Heart left ventricle (tissue), 13 donors: ENCODE measurements at regions not wholly inside any gene's neighbourhood (a gene's known extent, or its start where the extent isn't known, plus 50 kb on each side); places are given as distances from the start of the nearest gene placed in this dataset.

Experiments used
- CTCF ChIP-seq, 12 donors: fragments of 200-600 bp; sonication (generic) in 4 of 12; IDR thresholded peaks; one replicate each; pipeline versions ENCODE4 v1.5.0 to v1.8.0; 2018 to 2022; ENCODE audit warnings: antibody characterized with exemption in 12 of 12, mild to moderate bottlenecking in 5 of 12
- POLR2A ChIP-seq, 2 donors: fragments of 450-650 bp; IDR thresholded peaks; one replicate each; pipeline ENCODE4 v1.6.1; 2017; ENCODE audit warnings: antibody characterized with exemption in 2 of 2, mild to moderate bottlenecking in 2 of 2, moderate library complexity in 2 of 2
- donor health status: ischemic (EF 13 %, LVEDD 7.1; RV severe dilation, severe dysfunction).
- donor health status: DM: no; HTN: yes; CAD: no.
- donor health status: DM: no; HTN: no; CAD: no.
- donor health status: ischemic (EF 25% LVEDD 6.9; RV normal size, moderate dysfunction).
- donor health status: ischemic (EF 25% LVEDD 5.7; RV mildly dilated, moderate dysfunction).
- donor health status: ischemic (EF 35%, LVEDD 5.7; RV mildly dilated, moderate dysfunction).
- donor health status: nonischemic (EF 11% LVEDD 7.7; RV severe dilation, severe dysfunction).
- donor health status: DM: yes; HTN: yes; CAD: no.
- donor health status: PGD.
- donor health status: ischemic (EF 29% LVEDD 5.4; RV normal size, mild dysfunction).
- donor health status: nonischemic (EF 23%, LVEDD 6.1; RV moderate dilation, normal function).

GRCh38 chr12:103250487-103250886 lies 245.3 kb downstream of the C12orf42 start:
- TF ChIP-seq CTCF (IDR thresholded peaks at IDR 0.05) (no peak), POLR2A (IDR thresholded peaks at IDR 0.05) (no peak)
